ENCODE measurements at regions not wholly inside any gene's neighbourhood (a gene's known extent, or its start where the extent isn't known, plus 50 kb on each side); places are given as distances from the start of the nearest gene placed in this dataset.

GRCh38 chr6:14320332-14320731 is 202.8 kb downstream of the CD83 start:
- no peak overlapping the region for H2AFZ ChIP-seq (ENCODE audit: low read depth, low read length, poor library complexity, severe bottlenecking)
- H3K4me2 ChIP-seq (ENCODE audit: low read length): no peak overlapping the region
- RAD21 ChIA-PET (ENCODE audit: low non-redundant PET in 1 of 2, low total read pairs in 2 of 2, uncharacterized antibody in 2 of 2, unreplicated experiment in 2 of 2): no interaction called here
- no peaks in the 10 kb centered on the region for H3K79me2 ChIP-seq (ENCODE audit: insufficient read depth, low read length)
- H3K27ac ChIP-seq (ENCODE audit: low read depth, low read length): no peak overlapping the region
- no peak overlapping the region for H3K9ac ChIP-seq (ENCODE audit: low read length)
- no peaks in the 10 kb centered on the region for H3K9me3 ChIP-seq (ENCODE audit: control insufficient read depth in 1 of 2, insufficient read depth in 1 of 2, low read depth in 1 of 2, low read length in 2 of 2)
- no peak for DNase-seq (ENCODE audit: low read depth, low spot score)
- H4K20me1 ChIP-seq (ENCODE audit: insufficient read depth): no peaks in the 10 kb centered on the region
- no peak for ATAC-seq
- no peaks in the 10 kb centered on the region for H3K36me3 ChIP-seq (ENCODE audit: control insufficient read depth in 1 of 2, insufficient read depth in 2 of 2, low read length in 2 of 2)
- H3K27me3 ChIP-seq (ENCODE audit: insufficient read depth, low read length): no peaks in the 10 kb centered on the region
- BruUV-seq (replicated peaks): no TSS peak
- CTCF ChIA-PET: no interaction called here
- no peak for TF ChIP-seq EZH2 (IDR thresholded peaks at IDR 0.05)
- no peak for TF ChIP-seq MAX (IDR thresholded peaks at IDR 0.05)
- TF ChIP-seq ELF1 (IDR thresholded peaks at IDR 0.05; ENCODE audit: borderline replicate concordance, low read depth): no peak
- no peak for TF ChIP-seq EZH2phosphoT487 (IDR thresholded peaks at IDR 0.05; ENCODE audit: borderline replicate concordance)
- TF ChIP-seq RAD21 (IDR thresholded peaks at IDR 0.05; ENCODE audit: low read depth): no peak
- no peak for TF ChIP-seq SIN3A (IDR thresholded peaks at IDR 0.05; ENCODE audit: low read depth)
- TF ChIP-seq ATF3 (IDR thresholded peaks at IDR 0.05): no peak
- TF ChIP-seq CTCF (IDR thresholded peaks at IDR 0.05 in 2 of 3, conservative IDR thresholded peaks at IDR 0.05 in 1 of 3; ENCODE audit: borderline replicate concordance in 1 of 3, insufficient read depth in 1 of 3, low read depth in 2 of 3, low read length in 2 of 3): no peak
- TF ChIP-seq POLR2A (IDR thresholded peaks at IDR 0.05; ENCODE audit: borderline replicate concordance, extremely low read depth, insufficient read depth, insufficient read length): no peak
- TF ChIP-seq FOSL1 (IDR thresholded peaks at IDR 0.05; ENCODE audit: low read depth): no peak
- no peak for TF ChIP-seq ZBTB33 (IDR thresholded peaks at IDR 0.05; ENCODE audit: extremely low read depth, insufficient replicate concordance, low read length)
- no peak for TF ChIP-seq ZNF274 (IDR thresholded peaks at IDR 0.05; ENCODE audit: low read depth, low read length)
- TF ChIP-seq ZFX (IDR thresholded peaks at IDR 0.05): no peak
- intact Hi-C loops (cut with micrococcal nuclease): no loop called here
- H3K4me3 ChIP-seq (replicated peaks in 1 of 2; ENCODE audit: low read depth in 1 of 2, low read length in 2 of 2): no peak overlapping the region
- H3K4me1 ChIP-seq (ENCODE audit: control insufficient read depth in 1 of 2, insufficient read depth in 2 of 2, low read length in 2 of 2): no peaks in the 10 kb centered on the region
- POLR2A ChIA-PET: interaction anchor here (1.2 kb wide), 1 partner anchor 13 kb away, joined by 3 read pairs; no protein-coding TSS in a partner anchor
- no peaks in the 10 kb centered on the region for H3K9me2 ChIP-seq (ENCODE audit: insufficient read depth)

Measured in HCT116 (cell line).